HG02623 (cell line): ENCODE measurements at regions not wholly inside any gene's neighbourhood (a gene's known extent, or its start where the extent isn't known, plus 50 kb on each side); places are given as distances from the start of the nearest gene placed in this dataset.
A peak's percentile ranks its signal among the peaks of the same experiment; 100 is the strongest.
"Not testable (repeated sequence)": the region's sequence is repeated elsewhere in the genome, so short reads cannot be mapped to it uniquely, and the experiment has no call there.

Experiments used
- ATAC-seq: cut with Tn5 transposase; IDR thresholded peaks from one replicate; pipeline ENCODE4 v1.9.1; 2021; ENCODE audit warnings: moderate library complexity; ENCODE audit not compliant: unreplicated experiment

DNA sequence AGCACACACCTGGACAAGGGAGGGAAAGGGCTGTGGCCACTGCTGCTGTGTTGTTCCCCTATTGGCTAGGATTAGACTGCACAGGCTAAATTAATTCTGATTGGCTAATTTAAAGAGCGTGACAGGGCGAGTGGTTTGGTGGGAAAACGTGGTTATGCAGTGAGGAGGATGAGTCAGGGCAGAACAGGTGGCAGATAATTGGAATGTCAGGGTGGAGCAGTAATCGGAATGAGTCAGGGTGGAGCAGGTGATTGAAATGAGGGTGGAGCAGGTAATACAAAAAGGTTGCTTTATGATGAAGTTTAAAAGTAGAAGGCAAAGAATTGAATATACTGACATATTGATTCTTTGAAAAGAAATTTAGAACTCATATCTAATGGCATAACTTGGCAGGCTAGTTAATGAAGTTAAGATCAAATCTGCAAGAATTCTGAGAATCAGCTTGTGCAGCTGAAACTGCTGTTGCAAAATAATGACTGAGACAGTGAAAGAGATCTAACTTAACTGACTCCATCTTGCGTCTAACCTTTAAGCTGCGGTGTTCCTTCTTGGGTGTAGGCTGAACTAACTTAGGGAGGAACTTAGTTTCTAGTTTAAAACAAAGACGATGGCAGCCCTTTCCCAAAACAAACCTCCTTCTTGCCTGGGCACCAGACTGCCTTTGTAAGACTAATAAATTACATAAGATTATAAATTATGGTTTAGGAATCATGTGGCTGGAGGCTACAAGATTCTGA lies 174.3 kb downstream of the UTP18 start:
- ATAC-seq: no peak

DNA sequence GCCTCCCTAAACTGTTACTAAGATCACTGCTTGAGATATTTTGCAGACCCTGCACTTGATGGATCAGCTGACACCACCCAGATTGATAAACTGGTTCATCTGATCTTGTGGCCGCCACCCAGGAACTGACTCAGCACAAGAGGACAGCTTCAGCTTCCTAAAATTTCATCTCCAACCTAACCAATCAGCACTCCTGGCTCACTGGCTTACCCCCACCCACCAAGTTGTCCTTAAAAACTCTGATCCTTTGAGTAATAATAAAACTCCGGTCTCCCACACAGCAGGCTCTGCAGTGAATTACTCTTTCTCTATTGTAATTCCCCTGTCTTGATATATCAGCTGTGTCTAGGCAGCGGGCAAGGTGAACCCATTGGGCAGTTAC lies 174.8 kb downstream of the UTP18 start:
- ATAC-seq: no peak

DNA sequence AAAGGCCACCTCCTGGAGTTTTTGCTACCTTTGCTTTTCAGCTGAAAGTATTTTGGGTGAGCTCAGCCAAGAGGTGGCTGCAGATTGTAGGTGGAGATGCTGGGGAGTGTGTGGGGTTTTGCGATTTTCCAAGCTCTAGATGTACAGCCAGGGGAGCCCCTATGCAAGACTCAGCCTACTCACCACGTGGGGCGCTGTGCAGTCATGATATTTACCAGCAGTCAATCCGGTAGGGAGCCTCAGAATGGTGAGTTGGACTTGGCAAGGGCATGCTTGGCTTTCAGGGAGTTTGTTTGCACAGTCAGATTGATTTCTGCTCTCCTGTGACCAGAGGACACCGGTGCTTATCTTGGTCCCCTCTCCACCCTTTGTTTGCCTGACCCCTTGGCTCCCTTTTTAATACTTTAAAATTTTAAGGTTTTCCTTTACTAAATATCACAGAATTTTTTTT lies 175.3 kb downstream of the UTP18 start:
- ATAC-seq: no peak

DNA sequence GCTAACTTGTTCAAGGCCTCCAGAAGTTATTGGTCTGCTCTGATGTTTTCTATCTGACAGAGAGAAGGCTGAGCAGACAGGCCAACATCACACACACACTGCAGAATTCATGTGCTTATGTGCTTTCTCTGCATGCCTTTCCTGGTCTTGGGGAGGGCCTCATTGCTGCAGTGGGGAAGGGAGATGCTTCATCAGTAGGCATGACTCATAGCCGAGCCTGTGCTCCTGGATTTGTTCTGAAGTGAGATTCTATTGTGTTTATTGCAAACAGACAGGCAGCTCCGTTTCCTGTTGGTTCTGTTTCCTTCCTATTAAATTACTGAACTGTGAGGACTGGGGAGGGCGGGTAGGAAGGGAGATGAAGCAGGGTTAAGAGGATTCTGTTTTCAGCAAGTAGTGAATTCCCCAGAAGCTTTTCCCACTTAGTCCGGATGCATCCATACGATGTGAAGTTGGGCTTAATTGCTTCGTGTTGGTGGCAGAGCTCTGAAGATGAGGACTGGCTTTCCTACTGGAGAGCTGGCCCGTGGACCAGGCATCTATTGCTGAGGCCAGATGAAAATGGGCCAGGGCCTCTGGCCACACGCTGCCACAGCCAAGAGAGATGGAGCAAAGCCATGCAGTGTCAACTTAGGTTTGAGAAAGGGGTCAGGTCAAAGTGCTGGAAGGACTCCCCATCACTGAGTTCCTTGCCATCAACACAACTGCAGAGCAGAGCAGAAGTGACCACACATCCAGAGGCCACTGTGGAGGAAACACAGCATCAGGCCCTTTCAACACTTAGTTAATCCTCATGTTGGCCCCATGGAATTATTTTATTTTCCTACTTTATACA lies 179.3 kb downstream of the UTP18 start:
- ATAC-seq: no peak

DNA sequence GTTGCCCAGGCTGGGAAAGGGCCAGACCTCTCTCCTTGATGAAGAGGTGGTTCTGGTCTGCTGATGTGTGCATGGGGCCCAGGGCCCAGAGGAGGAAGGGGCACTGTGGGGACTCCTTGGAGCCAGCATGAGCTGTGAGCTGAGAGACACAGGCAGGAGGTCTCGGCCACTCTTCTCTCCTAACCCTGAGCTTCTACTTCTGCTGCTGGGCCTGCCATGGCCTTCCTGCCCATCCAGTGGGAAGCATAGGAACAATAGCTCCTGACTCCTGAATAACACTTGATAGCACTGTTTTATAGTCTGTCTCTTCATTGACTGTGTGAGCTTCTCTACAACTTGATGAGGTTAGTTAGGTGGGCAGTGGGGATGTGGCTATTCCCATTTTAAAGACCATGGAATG lies 181.1 kb downstream of the UTP18 start:
- ATAC-seq: no peak

DNA sequence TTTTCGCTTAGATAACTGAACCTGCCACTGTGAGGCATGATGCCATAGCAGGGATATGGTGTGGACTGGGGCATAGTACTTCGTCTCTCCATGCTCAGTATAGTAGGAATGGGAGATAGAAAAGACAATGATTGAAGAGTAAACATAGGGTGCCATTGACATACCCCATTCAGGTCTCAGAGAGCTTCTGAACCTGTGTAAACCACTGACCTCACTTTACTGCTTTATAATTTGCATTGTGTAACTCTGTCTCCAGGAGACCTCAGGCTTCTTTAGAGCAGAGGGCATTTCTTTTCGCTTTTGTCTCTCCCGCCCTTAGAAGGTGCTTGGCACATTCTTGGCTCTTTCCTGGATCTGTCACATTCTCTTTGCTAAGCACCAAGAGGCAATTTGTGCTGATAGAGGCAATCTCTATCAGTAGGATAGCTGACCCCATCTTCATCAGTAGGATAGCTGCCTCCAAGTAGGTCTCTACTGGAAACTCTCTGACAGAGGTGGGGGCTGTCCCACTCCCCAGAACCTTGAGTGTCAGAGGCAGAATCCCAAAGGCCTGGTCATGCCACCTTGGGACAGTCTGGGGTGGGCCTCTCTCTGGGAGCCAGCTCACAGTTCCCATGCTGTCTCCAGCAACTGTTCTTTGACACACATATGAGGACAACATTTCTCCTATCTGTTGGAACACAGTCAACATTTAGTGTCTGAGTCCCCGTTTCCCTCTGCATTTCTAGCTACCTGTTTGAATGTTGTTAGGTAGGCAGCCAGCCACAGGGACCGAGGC lies 181.9 kb downstream of the UTP18 start:
- no peak for ATAC-seq

DNA sequence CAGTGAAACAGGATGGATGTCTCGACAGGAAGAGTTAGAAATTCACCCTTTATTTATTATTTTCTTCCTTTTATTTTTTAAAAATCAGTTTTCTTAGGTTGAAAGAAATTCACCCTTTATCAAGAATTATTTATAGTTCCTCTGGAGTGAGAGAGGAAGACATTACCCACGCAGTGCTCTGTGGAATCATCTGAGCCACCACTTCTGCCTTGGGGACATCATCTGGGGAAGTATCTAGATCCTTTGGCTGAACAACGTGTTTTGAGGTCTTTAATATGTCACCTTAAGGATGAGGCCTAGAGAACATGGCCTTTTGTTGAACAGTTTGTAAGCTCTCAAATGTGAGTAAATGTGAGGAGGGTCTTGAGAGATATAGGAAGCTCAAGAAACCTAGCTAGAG lies 183.3 kb downstream of the UTP18 start:
- no peak for ATAC-seq

DNA sequence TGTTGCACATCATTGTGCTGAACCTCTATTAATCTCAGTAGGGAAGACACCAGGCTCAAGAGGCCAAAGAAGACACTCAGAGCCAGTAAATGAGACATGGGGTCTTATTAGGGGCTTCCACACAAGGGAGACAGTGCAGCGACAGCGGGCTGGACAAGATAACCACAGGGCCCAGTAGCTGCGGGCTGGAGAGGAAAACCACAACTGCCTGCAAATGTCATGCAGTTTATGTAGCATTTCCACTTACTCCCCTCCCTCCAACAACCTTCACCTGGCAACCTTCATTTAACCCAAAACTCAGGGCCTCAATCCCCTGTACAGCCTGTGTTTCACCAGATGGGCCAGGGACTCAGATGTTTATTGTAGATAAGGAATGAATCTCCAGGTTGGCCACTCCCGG lies 185.6 kb downstream of the UTP18 start:
- no peak for ATAC-seq

DNA sequence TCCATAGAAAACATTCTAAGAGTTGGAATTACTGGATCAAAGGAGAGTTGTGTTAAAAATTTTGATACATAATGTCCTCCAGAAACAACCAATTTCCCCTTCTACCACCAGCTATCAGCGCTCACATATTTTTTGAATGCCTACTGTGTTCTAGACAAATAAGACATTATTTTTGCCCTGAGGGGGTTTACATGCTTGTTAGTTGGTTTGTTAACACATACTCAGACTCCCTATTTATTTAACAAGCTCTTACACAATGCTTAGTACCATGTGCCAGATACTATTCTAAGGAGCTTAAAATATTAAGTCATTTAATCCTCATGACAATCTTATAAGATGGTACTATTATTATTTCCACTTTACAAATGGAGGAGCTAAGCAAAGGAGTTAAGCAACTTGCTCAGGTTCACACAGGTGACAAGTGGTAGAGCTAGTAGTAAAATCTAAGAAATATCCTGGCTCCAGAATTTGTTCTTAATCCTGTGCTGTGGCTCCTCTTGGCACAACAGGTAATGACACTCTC lies 194.2 kb downstream of the UTP18 start:
- ATAC-seq: no peak

DNA sequence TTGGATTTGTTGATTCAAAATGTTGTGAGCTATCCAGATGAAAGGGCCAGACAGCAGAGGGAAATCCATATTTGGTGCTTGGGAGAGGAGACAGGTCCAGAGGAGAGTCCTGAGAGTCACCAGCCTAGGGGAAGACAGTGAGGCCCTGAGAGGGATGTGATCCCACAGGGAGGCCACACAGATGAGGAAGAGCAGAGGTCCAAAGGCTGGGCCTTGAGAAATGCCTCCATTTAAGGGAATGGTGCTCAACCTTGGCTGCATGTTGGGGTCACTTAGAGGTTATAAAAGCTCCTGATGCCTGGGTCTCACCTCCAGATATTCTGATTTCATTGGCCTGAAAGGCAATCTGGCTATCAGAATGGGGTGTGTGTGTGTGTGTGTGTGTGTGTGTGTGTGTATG lies 194.9 kb downstream of the UTP18 start:
- no peak for ATAC-seq

DNA sequence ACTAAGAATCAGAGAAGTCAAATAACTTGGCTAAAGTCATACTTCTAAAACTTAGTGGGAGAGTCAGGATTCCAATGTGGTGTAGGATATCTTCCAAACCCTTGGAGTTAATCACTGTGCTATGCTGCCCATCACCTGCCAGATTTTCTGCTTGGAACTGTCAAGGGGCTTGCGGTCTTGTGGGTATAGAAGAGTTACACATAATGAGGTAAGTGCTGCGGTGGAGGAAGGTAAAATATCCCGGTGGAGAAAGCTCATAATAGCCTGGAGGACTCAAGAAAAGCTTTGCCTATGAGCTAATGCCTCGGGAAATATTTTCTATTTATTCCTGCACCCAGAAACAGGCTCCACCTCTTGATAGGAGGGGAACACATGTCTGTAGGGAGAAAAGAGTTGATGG lies 195.6 kb downstream of the UTP18 start:
- no peak for ATAC-seq

DNA sequence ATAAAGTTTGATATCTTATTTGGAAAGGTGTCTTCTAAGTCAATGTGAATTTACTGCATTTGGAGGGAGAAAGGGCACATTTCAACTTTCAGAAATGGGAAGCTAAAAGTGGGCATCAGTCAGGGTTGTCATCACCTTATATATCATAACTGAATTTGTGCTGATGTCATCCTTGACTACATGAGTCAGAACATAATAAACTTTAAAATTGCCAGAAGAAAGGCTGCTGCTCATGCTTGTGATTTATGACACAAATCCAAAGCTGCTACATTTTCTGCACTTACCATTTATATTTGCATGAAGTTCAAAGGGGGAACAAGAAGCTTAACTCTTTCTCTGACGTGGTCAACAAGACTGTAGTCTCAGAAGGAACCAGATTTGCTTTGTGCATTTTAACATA lies 196.6 kb downstream of the UTP18 start:
- ATAC-seq: no peak

DNA sequence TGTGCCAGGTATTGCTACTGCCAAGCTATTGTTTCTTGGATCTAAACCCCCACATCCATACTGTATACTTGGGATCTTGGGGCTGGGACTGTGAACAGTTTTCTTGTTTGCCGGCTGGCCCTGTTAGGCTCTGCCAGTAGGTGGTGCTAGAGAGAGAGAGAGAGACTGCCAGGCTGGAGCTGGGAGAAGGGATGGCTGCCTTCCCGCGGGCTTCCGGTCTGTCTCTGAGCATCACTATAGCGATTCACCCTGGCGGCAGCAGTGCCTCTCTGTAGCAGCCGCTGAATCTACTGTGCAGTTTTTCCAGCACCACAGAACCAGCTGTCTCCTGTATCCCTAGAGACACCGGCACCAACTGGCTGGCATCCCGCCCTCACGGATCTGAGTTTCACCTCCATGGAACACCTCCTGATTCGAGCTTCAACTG lies 201.2 kb downstream of the UTP18 start:
- ATAC-seq: peak; percentile 57

DNA sequence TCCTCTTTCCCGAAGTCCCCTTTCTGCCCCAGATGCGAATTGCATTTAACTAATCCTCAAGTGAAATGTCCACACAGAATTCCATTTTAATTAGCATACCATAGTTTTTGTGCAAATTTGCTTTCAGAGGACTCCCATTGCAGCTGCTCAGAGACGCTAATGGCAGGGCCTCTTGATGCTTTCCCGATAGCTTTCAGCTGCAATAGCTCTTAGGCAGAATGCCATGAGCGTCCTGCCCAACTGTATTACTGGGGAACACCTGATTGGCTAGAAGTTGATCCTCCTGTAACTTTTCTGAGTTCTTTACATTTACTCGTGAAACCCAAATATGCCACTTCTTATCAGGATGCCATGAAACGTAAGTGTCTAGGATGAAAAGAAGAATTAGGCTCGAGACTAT lies 203.0 kb downstream of the UTP18 start:
- ATAC-seq: no peak

DNA sequence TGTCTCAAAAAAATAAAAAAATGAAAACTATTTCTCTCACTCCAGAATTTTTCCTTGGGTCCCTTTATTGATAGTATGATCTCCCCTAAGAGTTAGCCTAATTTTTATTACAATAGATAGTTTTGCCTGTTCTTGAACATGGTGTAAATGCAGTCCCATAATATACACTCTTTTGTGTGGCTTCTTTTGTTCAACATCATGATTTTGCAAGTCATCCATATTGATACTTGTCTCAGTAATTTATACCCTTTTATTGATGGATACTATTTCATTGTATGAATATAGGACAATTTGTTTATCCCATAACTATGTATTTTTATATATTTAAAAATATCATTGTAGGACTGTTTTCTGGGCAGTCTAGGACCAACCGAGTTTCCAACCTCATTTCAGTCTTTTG lies 207.0 kb downstream of the UTP18 start:
- ATAC-seq: no peak

DNA sequence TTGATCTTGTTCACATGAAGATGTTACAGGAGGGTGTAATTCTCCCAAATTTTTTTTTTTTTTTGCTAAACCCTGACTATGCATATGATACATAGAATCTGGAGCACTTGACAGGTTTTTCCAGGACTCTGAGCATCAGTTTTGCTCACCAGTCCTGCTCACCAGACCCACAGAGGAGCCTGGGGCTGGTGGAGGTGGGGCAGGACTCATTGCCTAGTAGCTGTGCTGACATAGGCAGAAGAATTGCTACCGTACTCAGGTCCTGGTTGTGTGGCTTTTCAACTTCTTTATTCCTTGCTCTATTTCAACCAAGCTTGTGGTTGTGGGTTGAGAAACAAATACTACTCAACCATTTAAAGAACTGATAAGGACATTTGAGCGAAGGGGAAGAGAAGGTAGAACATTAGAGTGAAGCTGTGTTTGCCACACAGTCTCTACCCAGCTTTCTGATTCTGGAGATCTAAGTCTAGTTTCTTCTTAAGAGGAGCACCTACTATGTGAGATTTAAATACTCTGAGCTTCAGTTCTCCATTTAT lies 212.4 kb downstream of the UTP18 start:
- no peak for ATAC-seq

DNA sequence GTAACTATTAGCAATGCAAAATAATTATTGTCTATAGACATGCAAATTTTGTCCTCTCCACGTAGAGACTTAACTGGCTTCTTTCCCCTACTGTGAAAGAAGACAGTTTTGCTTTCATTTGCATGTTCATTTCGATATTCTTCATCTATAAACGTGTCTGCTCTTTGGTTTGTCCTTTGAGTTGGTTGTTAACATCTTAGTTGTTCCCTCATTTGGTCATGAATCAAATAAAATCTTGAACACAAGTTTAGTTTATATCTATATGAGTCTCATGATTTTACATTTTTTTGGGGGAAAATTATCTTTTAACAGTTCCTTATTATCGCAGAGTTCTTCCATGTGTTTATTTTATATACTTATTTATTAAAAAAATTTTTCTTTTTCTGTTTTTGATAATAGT lies 214.4 kb downstream of the UTP18 start:
- no peak for ATAC-seq

DNA sequence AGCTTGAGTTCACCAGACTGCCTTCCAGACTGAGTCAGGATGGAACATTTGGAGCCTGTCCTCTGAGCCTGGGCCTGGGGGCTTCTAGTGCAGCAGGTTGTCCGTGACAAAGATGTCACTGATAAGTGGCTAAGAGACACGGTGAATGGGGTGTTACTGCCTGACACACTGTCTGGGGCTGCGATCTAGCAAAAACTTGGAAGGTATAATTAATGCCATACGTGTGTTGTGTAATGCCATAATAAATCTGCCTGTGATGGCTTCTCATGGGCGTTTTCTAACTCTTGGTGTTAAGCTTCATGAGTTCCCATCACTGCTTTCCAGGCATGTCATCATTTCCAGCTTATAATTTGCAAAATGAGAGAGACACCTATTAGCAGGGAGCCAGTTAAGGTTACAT lies 215.4 kb downstream of the UTP18 start:
- no peak for ATAC-seq

DNA sequence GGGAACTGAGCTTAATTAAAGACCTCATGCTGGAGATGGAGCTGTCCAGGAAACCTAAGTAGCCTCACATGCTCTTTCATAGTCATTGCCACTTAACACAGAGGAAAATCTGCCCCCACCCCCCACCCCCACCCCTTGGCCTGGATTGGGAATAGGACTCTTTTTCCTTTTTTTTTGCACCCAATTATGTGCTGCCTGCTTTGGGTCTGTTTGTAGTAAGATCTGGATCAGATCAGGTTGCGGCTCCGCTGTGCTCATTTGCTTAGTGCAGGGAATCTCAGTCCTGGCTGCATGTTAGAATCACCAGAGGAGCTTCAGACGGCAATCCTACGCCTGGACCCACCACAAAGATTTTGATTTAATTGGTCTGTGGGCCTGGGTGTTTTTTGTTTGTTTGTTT lies 219.0 kb downstream of the UTP18 start:
- no peak for ATAC-seq

DNA sequence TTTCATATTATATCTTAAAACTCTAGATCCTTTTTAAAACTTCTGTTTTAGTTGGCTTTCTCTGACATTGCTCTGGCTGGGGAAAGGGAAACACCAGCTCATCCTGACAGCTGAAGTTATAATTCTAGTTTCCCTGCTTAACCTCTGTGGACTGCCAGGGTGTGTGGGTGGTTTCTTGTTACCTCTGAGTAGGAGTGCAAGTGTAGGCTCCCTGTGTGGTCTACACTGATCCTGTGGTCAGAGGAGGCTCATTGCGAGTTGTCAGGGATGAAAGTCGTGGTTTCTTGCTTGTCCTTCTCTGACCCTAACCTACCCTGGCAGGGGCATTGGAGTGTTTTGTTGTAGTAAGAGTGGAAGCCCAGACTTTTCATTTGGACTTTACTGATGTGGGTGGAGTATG lies 221.0 kb downstream of the UTP18 start:
- ATAC-seq: no peak

DNA sequence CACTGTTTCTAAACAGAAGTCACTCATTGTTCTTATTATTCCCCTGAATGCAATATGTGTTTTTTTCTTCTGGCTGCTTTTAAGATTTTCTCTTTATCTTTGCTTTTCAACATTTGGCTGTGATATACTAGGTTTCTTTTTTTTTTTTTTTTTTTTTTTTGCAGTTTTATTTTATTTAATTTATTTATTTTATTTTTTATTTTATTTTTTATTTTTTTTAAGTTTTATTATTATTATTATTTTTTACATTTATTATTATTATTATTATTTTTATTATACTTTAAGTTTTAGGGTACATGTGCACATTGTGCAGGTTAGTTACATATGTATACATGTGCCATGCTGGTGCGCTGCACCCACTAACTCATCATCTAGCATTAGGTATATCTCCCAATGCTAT lies 221.9 kb downstream of the UTP18 start:
- ATAC-seq: not testable (repeated sequence)
